Fibroblast of skin of back (primary cell): ENCODE measurements at regions not wholly inside any gene's neighbourhood (a gene's known extent, or its start where the extent isn't known, plus 50 kb on each side); places are given as distances from the start of the nearest gene placed in this dataset.

ENCODE experiments used
- DNase-seq: peaks from one replicate; pipeline ENCODE4 v3.0.0-alpha.2; 2013

- peak; percentile 75 for DNase-seq
Measured at GRCh38 chr1:218717575-218717974, 372.4 kb downstream of the TGFB2 start.

GRCh38 chr1:218718206-218718605, 373.1 kb downstream of the TGFB2 start:
- DNase-seq, result peak; percentile 40

GRCh38 chr1:218718977-218719376, 373.8 kb downstream of the TGFB2 start:
- peak; percentile 75 for DNase-seq

DNA sequence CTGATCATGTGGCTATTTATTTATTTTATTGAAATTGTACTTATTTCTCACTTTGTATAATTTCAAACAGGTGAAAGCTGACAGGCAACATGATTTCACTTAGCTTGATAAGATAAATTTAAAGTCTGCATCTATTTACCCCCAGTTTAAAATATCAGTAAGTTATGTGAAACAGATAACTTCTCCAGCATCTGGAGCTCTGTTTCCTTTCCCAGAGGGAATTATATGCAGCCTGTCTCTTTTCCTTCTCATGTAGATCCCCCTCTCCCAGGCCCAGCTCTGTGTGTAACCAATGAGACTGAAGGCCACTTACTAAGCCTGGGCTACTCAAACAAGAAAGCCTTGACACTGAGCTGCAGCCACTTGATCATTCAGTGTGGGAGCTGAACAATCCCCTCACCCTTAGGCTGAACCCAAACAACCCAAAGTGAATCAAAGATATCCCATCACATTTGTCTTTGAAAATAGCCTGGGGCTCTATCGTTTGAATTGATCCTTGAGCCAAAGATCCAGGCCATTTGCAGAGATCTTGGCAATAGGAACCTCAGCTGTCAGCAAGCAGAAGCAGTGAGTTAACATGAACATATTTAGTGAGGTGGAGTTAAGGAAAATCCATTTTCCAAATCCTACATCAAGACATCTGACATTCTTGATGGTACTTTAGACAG, 383.9 kb downstream of the TGFB2 start:
- no peak for DNase-seq

DNA sequence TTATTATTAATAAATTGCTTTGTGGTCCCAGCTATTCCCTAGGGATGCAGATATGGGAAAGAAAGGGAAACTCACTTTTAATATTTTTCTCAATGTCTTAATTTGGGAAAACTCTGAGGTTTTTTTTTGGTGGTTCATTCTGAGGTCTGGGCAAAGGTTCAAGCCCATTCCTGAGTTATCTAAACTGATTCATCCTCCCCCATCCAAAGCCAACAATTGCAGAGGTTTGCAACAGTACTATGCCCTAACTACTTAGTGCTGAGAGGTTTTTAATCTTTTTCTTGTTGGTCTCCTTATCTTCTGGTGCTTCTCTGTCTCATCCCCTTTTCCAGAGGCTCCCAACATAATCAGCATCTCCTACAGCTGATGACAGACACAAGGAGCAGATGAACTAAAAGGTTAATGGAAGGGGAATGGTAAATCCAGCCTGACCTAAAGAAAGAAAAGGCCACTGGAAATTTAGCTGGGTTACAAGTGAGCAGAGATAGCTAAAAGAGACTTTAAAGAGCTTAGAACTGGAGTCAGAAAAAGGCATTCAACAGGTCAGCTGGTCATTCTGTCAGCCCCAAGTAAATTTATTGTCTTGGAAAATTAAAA, 390.4 kb downstream of the TGFB2 start:
- DNase-seq, result peak; percentile 86

DNA sequence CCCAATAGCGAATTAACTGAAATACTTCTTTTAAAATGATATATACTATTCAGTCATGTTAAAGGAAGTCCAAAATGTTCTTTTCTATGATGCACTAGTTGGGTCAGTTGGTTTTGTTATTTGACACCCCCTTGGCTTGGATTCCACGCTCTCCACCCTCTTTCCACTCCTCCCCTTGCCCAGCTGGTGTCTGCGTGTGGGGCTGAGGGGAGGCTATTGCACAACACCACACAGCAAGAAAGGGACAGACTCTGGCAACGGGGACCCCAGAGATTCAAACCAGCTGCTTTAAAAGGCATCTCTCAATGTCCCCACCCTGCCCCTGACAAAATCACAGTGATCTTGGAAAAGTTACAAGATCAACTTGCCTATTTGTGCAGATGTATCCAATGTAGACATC, 394.3 kb downstream of the TGFB2 start:
- DNase-seq, result no peak

- DNase-seq, result no peak
Measured at GRCh38 chr1:218741852-218742251, 396.7 kb downstream of the TGFB2 start.

GRCh38 chr1:218742467-218743262, 397.5 kb downstream of the TGFB2 start:
- no peak for DNase-seq

DNA sequence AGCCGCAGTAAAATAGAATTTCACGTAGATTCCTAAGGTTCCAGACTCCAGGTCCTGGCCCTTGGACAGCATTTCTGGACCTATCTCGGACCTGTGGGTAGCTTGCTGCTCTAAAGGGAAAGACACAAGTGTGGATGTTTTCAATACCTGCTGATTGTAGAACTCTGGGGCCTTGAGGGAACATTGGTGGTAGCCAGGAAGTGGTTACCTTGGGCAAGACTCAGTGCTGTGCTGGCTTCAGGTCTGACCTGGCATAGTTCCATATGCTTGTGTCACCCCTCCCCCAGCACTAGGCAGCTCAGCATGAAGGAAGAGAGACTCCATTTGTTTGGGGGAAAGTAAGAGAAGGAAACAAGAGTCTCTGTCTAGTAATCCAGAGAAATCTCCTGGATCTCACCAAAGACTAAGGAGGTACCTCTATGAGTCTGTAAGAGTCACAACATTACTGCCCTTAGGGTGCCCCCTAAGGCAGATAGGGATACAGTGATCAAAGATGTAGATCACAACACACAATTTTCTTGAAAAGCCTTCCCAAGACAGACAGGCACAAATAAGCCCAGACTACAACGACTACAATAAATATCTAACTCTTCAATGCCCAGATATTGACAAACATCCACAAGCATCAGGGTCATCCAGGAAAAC, 398.8 kb downstream of the TGFB2 start:
- no peak for DNase-seq

GRCh38 chr1:218748071-218748470, 402.9 kb downstream of the TGFB2 start:
- peak; percentile 62 for DNase-seq

- no peak for DNase-seq
Measured at GRCh38 chr1:218750216-218750970, 405.3 kb downstream of the TGFB2 start.

DNA sequence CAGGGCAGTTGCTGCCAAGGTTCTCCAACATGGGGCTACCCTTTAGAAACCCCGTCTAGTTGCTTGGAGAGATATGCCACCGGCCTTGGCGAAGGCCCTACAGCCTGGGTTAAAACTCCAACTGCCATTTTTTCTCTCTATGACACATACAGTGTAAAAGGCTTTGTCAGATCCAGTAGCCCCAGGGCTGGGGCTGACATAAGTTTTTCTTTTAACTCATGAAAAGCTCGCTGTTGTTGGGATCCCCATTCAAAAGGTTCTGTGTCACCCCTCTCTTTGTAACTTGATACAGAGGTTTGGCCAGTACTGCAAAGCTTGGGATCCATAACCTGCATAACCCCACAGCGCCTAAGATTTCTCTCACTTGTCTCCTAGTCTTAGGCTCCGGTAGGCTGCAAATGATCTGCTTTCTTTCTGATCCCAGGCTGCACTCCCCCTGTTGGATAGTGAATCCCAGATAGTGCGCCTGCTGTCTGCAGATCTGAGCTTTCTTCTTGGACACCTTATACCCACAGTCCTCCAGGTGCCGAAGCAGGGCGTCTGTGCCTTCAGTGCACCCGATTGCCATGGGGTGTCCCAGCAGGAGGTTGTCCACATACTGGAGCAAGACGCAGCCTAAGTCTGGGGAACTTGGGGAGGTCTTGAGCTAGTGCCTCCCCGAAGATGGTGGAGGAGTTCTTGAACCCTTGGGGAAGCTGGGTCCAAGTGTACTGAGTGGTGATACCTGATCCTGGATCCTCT, 406.2 kb downstream of the TGFB2 start:
- no peak for DNase-seq

DNA sequence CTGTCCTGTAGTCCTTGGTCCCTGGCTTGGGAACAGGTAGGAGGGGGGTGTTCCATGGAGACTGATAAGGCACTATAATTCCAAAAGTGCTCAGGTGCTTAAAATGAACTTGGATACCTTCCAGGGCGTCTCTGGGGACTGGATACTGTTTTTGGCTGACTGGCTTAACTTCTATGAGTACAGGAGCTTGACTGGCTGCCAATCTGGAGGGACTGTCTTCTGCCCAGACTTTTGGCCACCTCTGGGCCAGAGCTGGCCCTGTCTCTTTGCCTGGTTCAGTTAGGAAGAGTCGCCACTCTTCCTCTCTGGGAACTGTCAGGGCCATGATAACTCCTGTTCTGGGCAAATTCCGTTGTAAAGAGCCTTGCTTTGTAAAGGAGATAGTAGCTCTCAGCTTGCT, 407.0 kb downstream of the TGFB2 start:
- DNase-seq, result no peak

GRCh38 chr1:218754477-218754876, 409.3 kb downstream of the TGFB2 start:
- no peak for DNase-seq

DNA sequence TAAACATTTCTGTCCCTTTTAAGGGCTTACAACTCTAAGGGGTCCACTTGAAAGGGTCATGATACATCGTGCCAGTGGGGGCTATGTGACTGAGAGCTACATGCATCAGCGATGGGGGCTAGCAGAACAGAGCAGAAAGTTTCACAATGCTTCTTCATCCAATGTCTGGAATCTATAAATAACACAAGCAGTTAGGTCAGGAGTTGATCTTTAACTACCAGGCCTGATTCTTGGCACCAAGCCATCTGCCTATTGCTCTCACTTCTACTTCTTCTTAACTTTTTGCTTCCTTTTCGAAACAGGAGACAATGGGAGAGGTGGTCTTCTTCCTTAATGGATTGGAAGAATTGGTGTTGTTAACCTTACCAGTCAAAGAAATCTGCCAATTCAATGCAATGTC, 410.0 kb downstream of the TGFB2 start:
- DNase-seq, result no peak

- no peak for DNase-seq
Measured at GRCh38 chr1:218759795-218760194, 413.9 kb upstream of the LYPLAL1 start.

GRCh38 chr1:218760601-218761570, 412.8 kb upstream of the LYPLAL1 start:
- DNase-seq, result peak; percentile 22

- no peak for DNase-seq
Measured at GRCh38 chr1:218763538-218763937, 410.1 kb upstream of the LYPLAL1 start.

DNA sequence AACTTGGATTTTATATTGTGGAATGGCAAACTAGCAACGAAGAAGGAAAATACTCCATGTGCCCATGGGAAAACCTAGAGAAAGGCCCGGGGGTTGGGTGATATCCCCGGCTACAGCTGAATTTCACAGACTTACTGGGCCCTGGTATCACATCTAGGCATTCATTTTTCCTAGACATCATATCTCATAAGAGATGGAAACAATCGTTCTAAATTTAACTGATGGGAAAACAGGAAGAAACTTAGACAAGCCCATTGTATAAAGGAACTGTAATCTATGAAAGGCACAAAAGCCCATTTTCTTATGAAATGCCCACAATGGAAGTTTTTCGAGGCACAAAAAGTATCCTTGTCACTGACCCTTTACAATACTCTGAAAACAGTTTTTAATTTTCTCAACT, 407.9 kb upstream of the LYPLAL1 start:
- DNase-seq, result no peak

DNA sequence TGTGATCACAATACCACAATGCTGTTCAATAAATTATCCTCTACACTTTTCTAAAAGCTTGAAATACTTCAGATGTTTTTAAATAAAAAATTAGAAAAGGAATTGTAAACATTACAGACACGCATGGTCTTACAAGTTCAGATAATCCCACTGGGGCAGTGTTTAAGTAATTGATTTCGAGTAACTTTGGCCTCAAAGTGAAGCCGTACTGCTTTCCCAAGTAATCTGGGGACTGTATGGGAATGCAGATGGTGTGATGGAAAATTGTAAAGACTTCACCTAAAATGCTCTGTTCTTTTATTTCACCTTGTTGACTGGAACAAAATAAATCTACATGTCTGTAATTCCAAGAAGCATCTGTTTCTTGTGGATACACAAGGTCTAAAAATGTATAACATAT, 401.7 kb upstream of the LYPLAL1 start:
- no peak for DNase-seq

DNA sequence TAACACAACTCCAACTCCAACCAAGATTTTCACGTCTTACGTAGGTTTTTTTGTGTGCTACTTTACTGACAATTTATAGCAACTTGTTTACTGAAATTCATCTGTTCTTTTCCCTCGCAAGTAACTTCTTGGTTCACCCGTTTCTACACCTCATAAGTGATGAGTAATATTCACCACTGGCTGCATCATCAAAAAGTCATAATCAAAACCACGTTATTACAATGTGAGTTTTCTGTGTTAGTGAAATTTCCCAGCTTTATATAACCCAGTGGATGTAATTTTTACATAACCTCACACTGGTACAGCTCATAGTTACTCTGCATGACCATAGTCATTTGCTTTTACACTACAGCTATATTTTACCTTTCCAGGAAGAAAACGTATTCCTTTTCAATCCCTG, 401.1 kb upstream of the LYPLAL1 start:
- peak; percentile 63 for DNase-seq
